GM08714 (cell line): ENCODE measurements at regions not wholly inside any gene's neighbourhood (a gene's known extent, or its start where the extent isn't known, plus 50 kb on each side); places are given as distances from the start of the nearest gene placed in this dataset.
"Not testable (repeated sequence)": the region's sequence is repeated elsewhere in the genome, so short reads cannot be mapped to it uniquely, and the experiment has no call there.

Source experiments
- H3K4me3 ChIP-seq: fragments of 200-500 bp; sonication (Bioruptor generic); 2 replicates; pipeline ENCODE4 v1.5.1; 2014; ENCODE audit warnings: mild to moderate bottlenecking, low read length, inconsistent platforms
- ZNF274 ChIP-seq: IDR thresholded peaks from 2 replicates; pipeline ENCODE4 v1.6.1; 2012; ENCODE audit warnings: mild to moderate bottlenecking, low read depth, low read length

DNA sequence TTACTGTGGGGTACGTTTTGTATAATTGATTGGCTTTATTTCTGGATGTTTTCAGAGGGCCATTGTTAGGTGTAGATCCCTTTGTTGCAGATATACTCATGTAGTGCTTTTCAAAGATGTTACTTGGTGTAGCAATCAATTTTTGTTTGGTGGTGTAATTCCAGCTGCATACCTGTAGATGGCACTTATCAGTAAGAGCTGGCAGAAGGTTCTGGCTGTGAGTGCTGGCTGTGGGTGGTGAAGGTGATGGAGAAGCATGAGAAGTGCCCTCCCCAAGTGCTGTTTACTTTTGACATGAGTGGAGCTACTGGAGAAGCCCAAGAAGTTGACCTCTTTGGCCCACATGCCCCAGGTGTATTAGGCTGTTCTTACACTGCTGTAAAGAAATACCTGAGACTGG lies 1074.9 kb downstream of the FAM181B start:
- no peak overlapping the region for H3K4me3 ChIP-seq
- TF ChIP-seq ZNF274 = no peak

GRCh38 chr11:81655351-81655750 lies 1078.3 kb downstream of the FAM181B start:
- TF ChIP-seq ZNF274 = no peak
- no peak overlapping the region for H3K4me3 ChIP-seq

- no peak for TF ChIP-seq ZNF274
- no peak overlapping the region for H3K4me3 ChIP-seq
Measured at GRCh38 chr11:81647374-81647773, 1086.3 kb downstream of the FAM181B start.

GRCh38 chr11:81644239-81644840 lies 1089.3 kb downstream of the FAM181B start:
- no peak overlapping the region for H3K4me3 ChIP-seq
- TF ChIP-seq ZNF274 = no peak

DNA sequence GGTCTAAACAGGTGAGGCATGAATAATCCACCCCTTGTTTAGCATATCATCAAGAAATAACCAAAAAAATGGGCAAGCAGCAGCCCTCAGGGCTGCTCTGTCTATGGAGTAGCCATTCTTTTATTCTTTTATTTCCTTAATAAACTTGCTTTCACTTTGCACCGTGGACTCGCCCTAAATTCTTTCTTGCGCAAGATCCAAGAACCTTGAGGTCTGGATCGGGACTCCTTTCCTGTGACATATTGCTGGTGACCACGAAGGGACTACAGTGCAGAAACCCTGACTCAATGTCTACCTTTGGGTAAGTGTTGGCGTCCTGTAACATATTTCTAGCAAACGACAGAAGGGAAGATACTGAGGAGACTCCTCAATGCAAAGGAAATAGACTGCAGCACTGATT lies 1099.2 kb downstream of the FAM181B start:
- H3K4me3 ChIP-seq = no peak overlapping the region
- TF ChIP-seq ZNF274 = no peak

DNA sequence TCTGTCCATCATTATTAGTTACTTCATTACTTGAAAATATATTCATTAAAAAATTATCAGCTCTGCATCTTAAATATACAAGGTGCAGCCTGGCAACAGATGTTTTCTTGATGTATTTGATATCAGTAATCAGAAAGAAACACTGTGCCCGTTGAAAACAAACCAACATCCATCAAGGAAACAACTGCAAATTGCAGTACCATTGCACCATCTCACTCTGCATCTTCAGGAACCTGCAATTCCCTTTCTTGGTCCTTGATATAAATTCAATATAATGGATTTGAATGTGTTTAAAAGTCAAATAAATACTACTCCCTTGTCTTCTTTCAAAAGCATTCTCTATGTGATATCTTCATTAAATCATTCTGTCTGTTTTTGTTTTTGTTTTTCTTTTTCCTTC lies 1131.2 kb downstream of the FAM181B start:
- no peak for TF ChIP-seq ZNF274

DNA sequence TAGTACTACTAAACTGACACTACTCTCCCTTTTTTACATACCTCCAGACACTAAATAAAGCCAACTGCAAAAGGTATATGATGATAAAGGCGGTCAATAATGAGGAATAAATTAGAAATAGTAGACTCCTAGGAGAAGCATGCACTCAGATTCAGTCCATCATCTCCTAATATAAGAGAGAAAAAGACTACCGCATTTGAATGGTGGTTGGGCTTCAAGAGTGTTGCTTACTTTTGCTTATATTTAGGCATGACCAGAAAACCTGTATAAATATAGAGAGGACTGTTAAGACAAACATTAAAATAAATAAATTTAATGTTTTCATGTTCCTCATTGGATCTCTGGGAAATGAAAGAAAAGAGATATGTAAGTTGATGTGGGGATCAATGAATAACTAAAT lies 1137.0 kb downstream of the FAM181B start:
- TF ChIP-seq ZNF274 = no peak
- H3K4me3 ChIP-seq = no peak overlapping the region

More for the DNA sequence above, 1131.2 kb downstream of the FAM181B start:
- no peak overlapping the region for H3K4me3 ChIP-seq

DNA sequence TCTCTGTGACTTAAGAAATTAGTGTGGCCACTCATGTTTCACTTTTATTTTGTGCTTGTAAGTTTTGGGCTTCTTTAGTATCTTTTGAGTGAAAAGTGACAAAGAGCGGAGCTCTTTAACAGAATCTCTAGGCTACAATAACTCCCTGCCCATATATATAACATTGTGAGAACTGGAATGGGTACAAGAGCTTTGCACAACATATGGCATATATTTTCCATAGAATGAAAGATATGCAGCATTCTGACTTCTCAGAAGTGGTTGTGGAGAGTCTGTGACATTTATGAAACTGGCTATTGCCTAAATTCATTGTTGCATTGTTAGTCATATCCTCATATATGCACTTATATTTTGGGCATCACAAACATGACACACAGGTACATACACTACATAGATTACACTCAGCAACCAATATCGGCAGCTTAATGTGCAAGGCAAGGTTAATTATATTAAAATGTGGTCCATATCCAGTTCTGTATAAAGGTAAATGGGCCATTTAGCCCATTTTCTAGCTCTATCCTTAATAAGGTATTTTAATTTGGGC lies 1148.2 kb downstream of the FAM181B start:
- TF ChIP-seq ZNF274 = no peak
- no peak overlapping the region for H3K4me3 ChIP-seq

GRCh38 chr11:81579339-81579738 lies 1154.3 kb downstream of the FAM181B start:
- TF ChIP-seq ZNF274 = no peak
- H3K4me3 ChIP-seq = no peak overlapping the region

DNA sequence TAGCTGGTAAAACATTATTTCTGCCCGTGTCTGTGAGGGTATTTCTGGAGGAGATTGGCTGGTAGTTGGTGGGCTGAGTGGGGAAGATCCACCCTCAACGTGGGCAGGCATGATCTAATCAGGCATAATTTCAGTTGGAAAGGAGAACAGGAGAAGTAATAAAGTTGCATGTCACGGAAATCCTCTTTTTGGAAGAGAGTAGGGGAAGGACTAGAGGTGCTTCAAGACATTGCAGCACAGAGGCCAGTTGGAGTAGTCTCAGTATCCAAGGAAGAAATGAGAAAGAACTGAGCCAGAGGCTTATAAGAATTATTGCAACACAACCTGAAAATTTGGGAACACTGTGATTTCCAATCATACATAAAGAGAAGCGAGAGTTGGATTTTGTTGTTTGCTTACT lies 1155.1 kb downstream of the FAM181B start:
- no peak overlapping the region for H3K4me3 ChIP-seq
- TF ChIP-seq ZNF274 = no peak

DNA sequence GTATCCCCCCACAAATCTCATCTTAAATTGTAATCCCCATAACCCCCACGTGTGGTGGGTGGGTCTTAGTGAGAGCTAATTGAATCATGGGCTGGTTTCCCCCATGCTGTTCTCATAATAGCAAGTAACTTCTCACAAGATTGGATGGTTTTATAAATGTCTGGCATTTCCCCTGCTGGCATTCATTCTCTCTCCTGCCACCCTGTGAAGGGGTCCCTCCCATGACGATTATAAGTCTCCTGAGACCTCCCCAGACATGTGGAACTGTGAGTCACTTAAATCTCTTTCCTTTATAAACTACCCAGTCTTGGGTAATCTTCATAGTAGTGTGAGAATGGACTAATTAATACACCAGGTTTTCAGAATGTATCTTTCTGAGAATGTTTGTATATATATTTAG lies 1159.4 kb downstream of the FAM181B start:
- no peak overlapping the region for H3K4me3 ChIP-seq
- TF ChIP-seq ZNF274 = no peak

GRCh38 chr11:81573367-81573766 lies 1160.3 kb downstream of the FAM181B start:
- H3K4me3 ChIP-seq = no peak overlapping the region
- no peak for TF ChIP-seq ZNF274

GRCh38 chr11:81570669-81571068 lies 1163.0 kb downstream of the FAM181B start:
- no peak for TF ChIP-seq ZNF274
- no peak overlapping the region for H3K4me3 ChIP-seq

DNA sequence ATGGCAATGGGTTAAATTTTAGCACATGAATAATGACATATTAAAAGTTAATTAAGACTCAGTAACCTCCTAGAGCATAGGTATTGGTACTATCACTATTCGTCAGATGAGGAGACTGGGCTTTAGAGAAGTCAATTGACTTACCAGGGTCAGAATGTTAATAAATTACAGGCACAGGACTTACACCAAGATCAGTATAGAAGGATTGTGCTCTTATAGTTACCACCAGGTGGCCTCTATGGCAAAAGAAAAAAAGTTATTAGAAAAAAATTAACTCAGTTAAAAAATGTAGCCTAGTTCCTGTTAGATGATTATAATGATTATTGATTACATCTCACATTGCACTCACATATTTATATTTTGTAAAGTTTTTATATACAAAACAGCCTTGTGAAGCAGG lies 1163.7 kb downstream of the FAM181B start:
- H3K4me3 ChIP-seq = no peak overlapping the region
- TF ChIP-seq ZNF274 = no peak

DNA sequence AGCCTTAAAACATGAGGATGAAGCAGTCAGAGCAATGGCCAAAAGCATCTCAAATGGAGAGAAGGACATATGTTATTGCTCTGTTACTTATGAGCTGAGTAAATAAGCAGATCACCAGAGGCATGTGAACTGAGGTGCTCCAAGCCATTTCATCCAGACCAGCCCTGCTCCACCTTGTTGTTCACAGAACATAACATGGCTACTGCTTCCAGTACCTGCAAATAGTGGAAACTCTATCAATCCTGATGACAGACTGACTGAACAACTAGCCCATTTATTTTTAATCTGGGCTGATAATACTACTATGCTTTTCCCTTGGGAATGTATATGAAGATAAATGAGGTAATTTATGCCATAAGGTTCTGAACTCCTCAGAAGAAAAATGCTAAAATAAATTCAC lies 1164.7 kb downstream of the FAM181B start:
- no peak for TF ChIP-seq ZNF274
- no peak overlapping the region for H3K4me3 ChIP-seq

DNA sequence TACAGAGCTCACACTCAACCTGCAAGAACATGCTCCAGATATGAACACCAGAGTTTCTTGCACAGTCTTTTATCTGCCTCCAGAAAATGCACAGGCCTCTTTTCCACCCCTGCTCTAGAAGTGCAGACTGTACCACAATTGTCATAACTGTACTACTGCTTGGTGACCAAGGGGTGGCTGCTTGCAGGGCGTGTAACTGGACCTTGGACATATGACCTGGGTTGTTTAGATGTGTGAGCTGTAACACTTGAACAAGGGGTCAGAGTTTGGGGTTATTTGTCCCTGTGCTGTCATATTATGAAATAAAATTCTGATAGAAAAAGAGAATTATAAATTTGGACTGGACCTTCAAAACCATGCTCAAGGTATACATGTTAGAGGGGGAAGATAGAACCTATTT lies 1185.5 kb downstream of the FAM181B start:
- TF ChIP-seq ZNF274 = no peak
- H3K4me3 ChIP-seq = no peak overlapping the region

- not testable (repeated sequence) for H3K4me3 ChIP-seq
Measured at GRCh38 chr11:81539806-81540205, 1193.9 kb downstream of the FAM181B start.
